GM23338 (cell line): ENCODE measurements at regions not wholly inside any gene's neighbourhood (a gene's known extent, or its start where the extent isn't known, plus 50 kb on each side); places are given as distances from the start of the nearest gene placed in this dataset.

Experiments used
- ATAC-seq: fragments of 200-7000 bp; cut with Tn5 transposase; 3 replicates; pipeline ENCODE4 v1.9.1; 2020
- DNase-seq: peaks from one replicate; pipeline ENCODE4 v3.0.0-alpha.2; 2015; ENCODE audit warnings: low spot score
- H2AFZ ChIP-seq: fragments of 200-600 bp; sonication (generic); 2 replicates; pipeline ENCODE4 v1.8.0; 2016; ENCODE audit warnings: antibody characterized with exemption, mild to moderate bottlenecking, moderate library complexity
- H3F3A ChIP-seq: fragments of 200-600 bp; sonication (generic); replicated peaks from 2 replicates; pipeline ENCODE4 v1.8.0; 2017; ENCODE audit warnings: antibody characterized with exemption, mixed run types, low read depth
- H3K27ac ChIP-seq: fragments of 200-600 bp; sonication (generic); 2 replicates; pipeline ENCODE4 v1.6.1; 2016; ENCODE audit warnings: low read depth
- H3K27me3 ChIP-seq: fragments of 200-600 bp; sonication (generic); 2 replicates; pipeline ENCODE4 v1.8.0; 2016; ENCODE audit warnings: mild to moderate bottlenecking, mixed run types, moderate library complexity; ENCODE audit not compliant: insufficient read depth
- H3K36me3 ChIP-seq: fragments of 200-600 bp; sonication (generic); 2 replicates; pipeline ENCODE4 v1.8.0; 2016; ENCODE audit warnings: mild to moderate bottlenecking; ENCODE audit not compliant: insufficient read depth
- H3K4me1 ChIP-seq: fragments of 200-600 bp; sonication (generic); 2 replicates; pipeline ENCODE4 v1.8.0; 2016; ENCODE audit warnings: mild to moderate bottlenecking, moderate library complexity; ENCODE audit not compliant: insufficient read depth
- H3K4me2 ChIP-seq: fragments of 200-600 bp; sonication (generic); 2 replicates; pipeline ENCODE4 v1.7.1; 2017; ENCODE audit warnings: mixed run types
- H3K4me3 ChIP-seq: fragments of 200-600 bp; sonication (generic); 2 replicates; pipeline ENCODE4 v1.6.1; 2016; ENCODE audit warnings: mixed run types
- H3K79me2 ChIP-seq: fragments of 200-600 bp; sonication (generic); replicated peaks from 2 replicates; pipeline ENCODE4 v1.8.0; 2017; ENCODE audit warnings: mild to moderate bottlenecking; ENCODE audit not compliant: insufficient read depth
- H3K9me2 ChIP-seq: fragments of 200-600 bp; sonication (generic); 2 replicates; pipeline ENCODE4 v1.8.0; 2017; ENCODE audit not compliant: insufficient read depth
- H4K20me1 ChIP-seq: fragments of 200-600 bp; sonication (generic); replicated peaks from 2 replicates; pipeline ENCODE4 v1.8.0; 2017; ENCODE audit warnings: mild to moderate bottlenecking; ENCODE audit not compliant: insufficient read depth
- H3K27ac Mint-ChIP-seq: 2 replicates; pipeline ENCODE4 v1.8.0; 2020; ENCODE audit warnings: inconsistent platforms, mild to moderate bottlenecking, moderate library complexity, mixed read lengths
- H3K27me3 Mint-ChIP-seq: 3 replicates; pipeline ENCODE4 v1.8.0; 2022; ENCODE audit warnings: low read depth, mild to moderate bottlenecking, moderate library complexity, mixed read lengths, inconsistent platforms; ENCODE audit not compliant: insufficient read depth, poor library complexity
- H3K36me3 Mint-ChIP-seq: 3 replicates; pipeline ENCODE4 v1.8.0; 2021; ENCODE audit warnings: low read depth, mild to moderate bottlenecking, inconsistent platforms, moderate library complexity, mixed read lengths
- H3K4me1 Mint-ChIP-seq: 3 replicates; pipeline ENCODE4 v1.8.0; 2020; ENCODE audit warnings: mild to moderate bottlenecking, inconsistent platforms, mixed read lengths
- H3K4me3 Mint-ChIP-seq: 3 replicates; pipeline ENCODE4 v1.8.0; 2021; ENCODE audit warnings: moderate library complexity, mild to moderate bottlenecking, inconsistent platforms, mixed read lengths
- H3K9me3 Mint-ChIP-seq: 3 replicates; pipeline ENCODE4 v1.8.0; 2020; ENCODE audit warnings: moderate library complexity, mild to moderate bottlenecking, inconsistent platforms, mixed read lengths
- CREB1 ChIP-seq: fragments of 250-450 bp; sonication (Bioruptor Pico); IDR thresholded peaks from 2 replicates; pipeline ENCODE4 v1.5.0; 2020; ENCODE audit warnings: low read depth, mild to moderate bottlenecking, moderate library complexity
- CTCF ChIP-seq, 2 experiments: fragments of 200-600 bp in 1 of 2; sonication (generic) in 1 of 2; conservative IDR thresholded peaks; 2 replicates each; pipeline versions ENCODE4 v1.5.1 to v1.6.1; 2016 to 2017; ENCODE audit warnings: antibody characterized with exemption in 2 of 2, low read depth in 2 of 2, mild to moderate bottlenecking in 2 of 2, moderate library complexity in 1 of 2
- ETS1 ChIP-seq: IDR thresholded peaks from 2 replicates; pipeline ENCODE4 v1.6.1; 2016; ENCODE audit warnings: antibody characterized with exemption
- EZH2 ChIP-seq: fragments of 200-600 bp; sonication (generic); IDR thresholded peaks from one replicate; pipeline ENCODE4 v1.8.0; 2017; ENCODE audit warnings: antibody characterized with exemption, mild to moderate bottlenecking, low read depth; ENCODE audit not compliant: unreplicated experiment
- EZH2phosphoT487 ChIP-seq: fragments of 200-600 bp; sonication (generic); IDR thresholded peaks from one replicate; pipeline ENCODE4 v1.8.1; 2018; ENCODE audit warnings: antibody characterized with exemption; ENCODE audit not compliant: unreplicated experiment
- JUNB ChIP-seq: IDR thresholded peaks from one replicate; pipeline ENCODE4 v1.6.1; 2016; ENCODE audit warnings: antibody characterized with exemption; ENCODE audit not compliant: unreplicated experiment
- NANOG ChIP-seq: IDR thresholded peaks from 2 replicates; pipeline ENCODE4 v1.6.1; 2016; ENCODE audit warnings: antibody characterized with exemption, borderline replicate concordance
- POLR2AphosphoS5 ChIP-seq: IDR thresholded peaks from 2 replicates; pipeline ENCODE4 v1.6.1; 2016; ENCODE audit warnings: antibody characterized with exemption, low read depth
- STAT1 ChIP-seq: IDR thresholded peaks from one replicate; pipeline ENCODE4 v1.6.1; 2016; ENCODE audit warnings: antibody characterized with exemption; ENCODE audit not compliant: unreplicated experiment
- ZNF114 ChIP-seq: fragments of 250-450 bp; sonication (Bioruptor Pico); IDR thresholded peaks from 2 replicates; pipeline ENCODE4 v1.5.0; 2020; ENCODE audit warnings: mild to moderate bottlenecking, moderate library complexity
- ZNF331 ChIP-seq: fragments of 250-450 bp; sonication (Bioruptor Pico); IDR thresholded peaks from 2 replicates; pipeline ENCODE4 v1.5.0; 2020; ENCODE audit warnings: low read depth, mild to moderate bottlenecking, moderate library complexity
- ZNF462 ChIP-seq: fragments of 250-450 bp; sonication (Bioruptor Pico); IDR thresholded peaks from 2 replicates; pipeline ENCODE4 v1.5.0; 2020; ENCODE audit warnings: mild to moderate bottlenecking, moderate library complexity
- TF ChIP-seq, protein P1 (sequence below): IDR thresholded peaks from one replicate; pipeline ENCODE4 v1.6.1; 2018; ENCODE audit warnings: antibody characterized with exemption; ENCODE audit not compliant: unreplicated experiment

- no peaks in the 10 kb centered on the region for H3K79me2 ChIP-seq
- Mint-ChIP-seq H3K9me3 (no peaks in the 10 kb centered on the region; the same call in 2 of the 3 replicates), H3K27ac (no peak overlapping the region), H3K4me1 (peaks cover 27% of the 10 kb centered on the region), H3K27me3 (peaks cover 2% of the 10 kb centered on the region), H3K36me3 (no peaks in the 10 kb centered on the region), H3K4me3 (no peak overlapping the region)
- peaks cover 10% of the 10 kb centered on the region; the same call in 1 of the 2 replicates for H3K9me2 ChIP-seq
- no peaks in the 10 kb centered on the region for H3K36me3 ChIP-seq
- ATAC-seq (peak; percentile 18), DNase-seq (no peak)
- no peak overlapping the region for H2AFZ ChIP-seq
- no peak overlapping the region for H3K4me3 ChIP-seq
- no peaks in the 10 kb centered on the region for H4K20me1 ChIP-seq
- peak overlapping the region; percentile 41; the same call in 1 of the 2 replicates for H3K4me2 ChIP-seq
- peaks cover 19% of the 10 kb centered on the region for H3K4me1 ChIP-seq
- no peaks in the 10 kb centered on the region for H3F3A ChIP-seq
- no peaks in the 10 kb centered on the region for H3K27me3 ChIP-seq
- no peak overlapping the region for H3K27ac ChIP-seq
- no peak for TF ChIP-seq NANOG
- no peak for TF ChIP-seq JUNB
- TF ChIP-seq CTCF (conservative IDR thresholded peaks at IDR 0.05; ENCODE audit: low read depth in 2 of 2) = no peak
- TF ChIP-seq ZNF114 = no peak
- no peak for TF ChIP-seq CREB1
- TF ChIP-seq POLR2AphosphoS5 = no peak
- TF ChIP-seq ETS1 = no peak
- no peak for TF ChIP-seq ZNF462 (CRISPR knock-in tag)
- TF ChIP-seq, protein P1, sequence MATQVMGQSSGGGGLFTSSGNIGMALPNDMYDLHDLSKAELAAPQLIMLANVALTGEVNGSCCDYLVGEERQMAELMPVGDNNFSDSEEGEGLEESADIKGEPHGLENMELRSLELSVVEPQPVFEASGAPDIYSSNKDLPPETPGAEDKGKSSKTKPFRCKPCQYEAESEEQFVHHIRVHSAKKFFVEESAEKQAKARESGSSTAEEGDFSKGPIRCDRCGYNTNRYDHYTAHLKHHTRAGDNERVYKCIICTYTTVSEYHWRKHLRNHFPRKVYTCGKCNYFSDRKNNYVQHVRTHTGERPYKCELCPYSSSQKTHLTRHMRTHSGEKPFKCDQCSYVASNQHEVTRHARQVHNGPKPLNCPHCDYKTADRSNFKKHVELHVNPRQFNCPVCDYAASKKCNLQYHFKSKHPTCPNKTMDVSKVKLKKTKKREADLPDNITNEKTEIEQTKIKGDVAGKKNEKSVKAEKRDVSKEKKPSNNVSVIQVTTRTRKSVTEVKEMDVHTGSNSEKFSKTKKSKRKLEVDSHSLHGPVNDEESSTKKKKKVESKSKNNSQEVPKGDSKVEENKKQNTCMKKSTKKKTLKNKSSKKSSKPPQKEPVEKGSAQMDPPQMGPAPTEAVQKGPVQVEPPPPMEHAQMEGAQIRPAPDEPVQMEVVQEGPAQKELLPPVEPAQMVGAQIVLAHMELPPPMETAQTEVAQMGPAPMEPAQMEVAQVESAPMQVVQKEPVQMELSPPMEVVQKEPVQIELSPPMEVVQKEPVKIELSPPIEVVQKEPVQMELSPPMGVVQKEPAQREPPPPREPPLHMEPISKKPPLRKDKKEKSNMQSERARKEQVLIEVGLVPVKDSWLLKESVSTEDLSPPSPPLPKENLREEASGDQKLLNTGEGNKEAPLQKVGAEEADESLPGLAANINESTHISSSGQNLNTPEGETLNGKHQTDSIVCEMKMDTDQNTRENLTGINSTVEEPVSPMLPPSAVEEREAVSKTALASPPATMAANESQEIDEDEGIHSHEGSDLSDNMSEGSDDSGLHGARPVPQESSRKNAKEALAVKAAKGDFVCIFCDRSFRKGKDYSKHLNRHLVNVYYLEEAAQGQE = no peak
- no peak for TF ChIP-seq EZH2phosphoT487
- TF ChIP-seq EZH2 = no peak
- TF ChIP-seq ZNF331 (CRISPR knock-in tag) = no peak
- no peak for TF ChIP-seq STAT1
These were observed 112.3 kb upstream of the PMFBP1 start for GRCh38 chr16:72284042-72284789.
